GM23338 (cell line): ENCODE measurements at regions not wholly inside any gene's neighbourhood (a gene's known extent, or its start where the extent isn't known, plus 50 kb on each side); places are given as distances from the start of the nearest gene placed in this dataset.

Experiments
- ATAC-seq: fragments of 200-7000 bp; cut with Tn5 transposase; 3 replicates; pipeline ENCODE4 v1.9.1; 2020
- DNase-seq: peaks from one replicate; pipeline ENCODE4 v3.0.0-alpha.2; 2015; ENCODE audit warnings: low spot score
- H2AFZ ChIP-seq: fragments of 200-600 bp; sonication (generic); 2 replicates; pipeline ENCODE4 v1.8.0; 2016; ENCODE audit warnings: antibody characterized with exemption, mild to moderate bottlenecking, moderate library complexity
- H3F3A ChIP-seq: fragments of 200-600 bp; sonication (generic); replicated peaks from 2 replicates; pipeline ENCODE4 v1.8.0; 2017; ENCODE audit warnings: antibody characterized with exemption, mixed run types, low read depth
- H3K27ac ChIP-seq: fragments of 200-600 bp; sonication (generic); 2 replicates; pipeline ENCODE4 v1.6.1; 2016; ENCODE audit warnings: low read depth
- H3K27me3 ChIP-seq: fragments of 200-600 bp; sonication (generic); 2 replicates; pipeline ENCODE4 v1.8.0; 2016; ENCODE audit warnings: mild to moderate bottlenecking, mixed run types, moderate library complexity; ENCODE audit not compliant: insufficient read depth
- H3K36me3 ChIP-seq: fragments of 200-600 bp; sonication (generic); 2 replicates; pipeline ENCODE4 v1.8.0; 2016; ENCODE audit warnings: mild to moderate bottlenecking; ENCODE audit not compliant: insufficient read depth
- H3K4me1 ChIP-seq: fragments of 200-600 bp; sonication (generic); 2 replicates; pipeline ENCODE4 v1.8.0; 2016; ENCODE audit warnings: mild to moderate bottlenecking, moderate library complexity; ENCODE audit not compliant: insufficient read depth
- H3K4me2 ChIP-seq: fragments of 200-600 bp; sonication (generic); 2 replicates; pipeline ENCODE4 v1.7.1; 2017; ENCODE audit warnings: mixed run types
- H3K4me3 ChIP-seq: fragments of 200-600 bp; sonication (generic); 2 replicates; pipeline ENCODE4 v1.6.1; 2016; ENCODE audit warnings: mixed run types
- H3K79me2 ChIP-seq: fragments of 200-600 bp; sonication (generic); replicated peaks from 2 replicates; pipeline ENCODE4 v1.8.0; 2017; ENCODE audit warnings: mild to moderate bottlenecking; ENCODE audit not compliant: insufficient read depth
- H3K9me2 ChIP-seq: fragments of 200-600 bp; sonication (generic); 2 replicates; pipeline ENCODE4 v1.8.0; 2017; ENCODE audit not compliant: insufficient read depth
- H4K20me1 ChIP-seq: fragments of 200-600 bp; sonication (generic); replicated peaks from 2 replicates; pipeline ENCODE4 v1.8.0; 2017; ENCODE audit warnings: mild to moderate bottlenecking; ENCODE audit not compliant: insufficient read depth
- H3K27ac Mint-ChIP-seq: 2 replicates; pipeline ENCODE4 v1.8.0; 2020; ENCODE audit warnings: inconsistent platforms, mild to moderate bottlenecking, moderate library complexity, mixed read lengths
- H3K27me3 Mint-ChIP-seq: 3 replicates; pipeline ENCODE4 v1.8.0; 2022; ENCODE audit warnings: low read depth, mild to moderate bottlenecking, moderate library complexity, mixed read lengths, inconsistent platforms; ENCODE audit not compliant: insufficient read depth, poor library complexity
- H3K36me3 Mint-ChIP-seq: 3 replicates; pipeline ENCODE4 v1.8.0; 2021; ENCODE audit warnings: low read depth, mild to moderate bottlenecking, inconsistent platforms, moderate library complexity, mixed read lengths
- H3K4me1 Mint-ChIP-seq: 3 replicates; pipeline ENCODE4 v1.8.0; 2020; ENCODE audit warnings: mild to moderate bottlenecking, inconsistent platforms, mixed read lengths
- H3K4me3 Mint-ChIP-seq: 3 replicates; pipeline ENCODE4 v1.8.0; 2021; ENCODE audit warnings: moderate library complexity, mild to moderate bottlenecking, inconsistent platforms, mixed read lengths
- H3K9me3 Mint-ChIP-seq: 3 replicates; pipeline ENCODE4 v1.8.0; 2020; ENCODE audit warnings: moderate library complexity, mild to moderate bottlenecking, inconsistent platforms, mixed read lengths
- CREB1 ChIP-seq: fragments of 250-450 bp; sonication (Bioruptor Pico); IDR thresholded peaks from 2 replicates; pipeline ENCODE4 v1.5.0; 2020; ENCODE audit warnings: low read depth, mild to moderate bottlenecking, moderate library complexity
- CTCF ChIP-seq, 2 experiments: fragments of 200-600 bp in 1 of 2; sonication (generic) in 1 of 2; conservative IDR thresholded peaks; 2 replicates each; pipeline versions ENCODE4 v1.5.1 to v1.6.1; 2016 to 2017; ENCODE audit warnings: antibody characterized with exemption in 2 of 2, low read depth in 2 of 2, mild to moderate bottlenecking in 2 of 2, moderate library complexity in 1 of 2
- EZH2phosphoT487 ChIP-seq: fragments of 200-600 bp; sonication (generic); IDR thresholded peaks from one replicate; pipeline ENCODE4 v1.8.1; 2018; ENCODE audit warnings: antibody characterized with exemption; ENCODE audit not compliant: unreplicated experiment
- JUNB ChIP-seq: IDR thresholded peaks from one replicate; pipeline ENCODE4 v1.6.1; 2016; ENCODE audit warnings: antibody characterized with exemption; ENCODE audit not compliant: unreplicated experiment
- POLR2AphosphoS5 ChIP-seq: IDR thresholded peaks from 2 replicates; pipeline ENCODE4 v1.6.1; 2016; ENCODE audit warnings: antibody characterized with exemption, low read depth
- STAT1 ChIP-seq: IDR thresholded peaks from one replicate; pipeline ENCODE4 v1.6.1; 2016; ENCODE audit warnings: antibody characterized with exemption; ENCODE audit not compliant: unreplicated experiment
- ZNF114 ChIP-seq: fragments of 250-450 bp; sonication (Bioruptor Pico); IDR thresholded peaks from 2 replicates; pipeline ENCODE4 v1.5.0; 2020; ENCODE audit warnings: mild to moderate bottlenecking, moderate library complexity

- H3K4me3 Mint-ChIP-seq: no peak overlapping the region
- 0 out of 2 replicates have a peak, but pooled peaks cover 12% of the 10 kb centered on the region for H3K9me2 ChIP-seq
- no peaks in the 10 kb centered on the region; the same call in 2 of the 3 replicates for H3K9me3 Mint-ChIP-seq
- H3K4me2 ChIP-seq: no peak overlapping the region
- no peaks in the 10 kb centered on the region for H3K4me1 Mint-ChIP-seq
- no peaks in the 10 kb centered on the region for H4K20me1 ChIP-seq
- H3K27me3 Mint-ChIP-seq: no peaks in the 10 kb centered on the region
- H3K36me3 Mint-ChIP-seq: no peaks in the 10 kb centered on the region; the same call in 2 of the 3 replicates
- no peaks in the 10 kb centered on the region for H3F3A ChIP-seq
- ATAC-seq (no peak), DNase-seq (no peak)
- H2AFZ ChIP-seq: no peak overlapping the region
- no peaks in the 10 kb centered on the region for H3K4me1 ChIP-seq
- H3K79me2 ChIP-seq: no peaks in the 10 kb centered on the region
- H3K27me3 ChIP-seq: no peaks in the 10 kb centered on the region
- no peak overlapping the region for H3K27ac Mint-ChIP-seq
- no peak for TF ChIP-seq POLR2AphosphoS5
- no peaks in the 10 kb centered on the region for H3K36me3 ChIP-seq
- no peak overlapping the region for H3K27ac ChIP-seq
- H3K4me3 ChIP-seq: no peak overlapping the region
These were observed 99.0 kb downstream of the C12orf75 start for GRCh38 chr12:105429511-105429910.

- no peaks in the 10 kb centered on the region for H3K4me1 Mint-ChIP-seq
- H3K27ac Mint-ChIP-seq: no peak overlapping the region
- H3K4me3 ChIP-seq: no peak overlapping the region
These were observed 101.1 kb downstream of the C12orf75 start for GRCh38 chr12:105431537-105432100.

GRCh38 chr12:105433804-105434203, 103.3 kb downstream of the C12orf75 start:
- Mint-ChIP-seq H3K9me3 (peaks cover 11% of the 10 kb centered on the region), H3K4me3 (no peak overlapping the region), H3K27me3 (peaks cover 2% of the 10 kb centered on the region), H3K36me3 (peaks cover 3% of the 10 kb centered on the region; the same call in 1 of the 3 replicates), H3K4me1 (no peaks in the 10 kb centered on the region), H3K27ac (no peak overlapping the region)
- ATAC-seq (no peak), DNase-seq (no peak)
- H3K4me3 ChIP-seq: no peak overlapping the region
- no peaks in the 10 kb centered on the region for H3F3A ChIP-seq
- H3K27ac ChIP-seq: no peak overlapping the region
- no peak overlapping the region for H3K4me2 ChIP-seq
- TF ChIP-seq POLR2AphosphoS5 (no peak), STAT1 (no peak), JUNB (no peak)
- no peaks in the 10 kb centered on the region for H3K27me3 ChIP-seq
- no peaks in the 10 kb centered on the region for H4K20me1 ChIP-seq
- no peaks in the 10 kb centered on the region for H3K36me3 ChIP-seq
- H3K4me1 ChIP-seq: no peaks in the 10 kb centered on the region
- no peak overlapping the region for H2AFZ ChIP-seq
- 0 out of 2 replicates have a peak, but pooled peaks cover 6% of the 10 kb centered on the region for H3K9me2 ChIP-seq
- H3K79me2 ChIP-seq: no peaks in the 10 kb centered on the region

More at GRCh38 chr12:105431537-105432100, 101.1 kb downstream of the C12orf75 start:
- H3K27me3 ChIP-seq: no peaks in the 10 kb centered on the region
- no peaks in the 10 kb centered on the region for H3K36me3 Mint-ChIP-seq
- H3K4me1 ChIP-seq: no peaks in the 10 kb centered on the region
- TF ChIP-seq ZNF114 (CRISPR knock-in tag) (no peak), CREB1 (no peak), CTCF (conservative IDR thresholded peaks at IDR 0.05; ENCODE audit: low read depth in 2 of 2) (no peak), POLR2AphosphoS5 (no peak), EZH2phosphoT487 (no peak)
- no peak overlapping the region for H2AFZ ChIP-seq
- 0 out of 2 replicates have a peak, but pooled peaks cover 12% of the 10 kb centered on the region for H3K9me2 ChIP-seq
- no peaks in the 10 kb centered on the region for H3K9me3 Mint-ChIP-seq
- no peak overlapping the region for H3K27ac ChIP-seq
- DNase-seq (no peak), ATAC-seq (no peak)
- peaks cover 2% of the 10 kb centered on the region for H3K27me3 Mint-ChIP-seq
- H3F3A ChIP-seq: no peaks in the 10 kb centered on the region
- no peak overlapping the region for H3K4me2 ChIP-seq
- H3K36me3 ChIP-seq: no peaks in the 10 kb centered on the region
- no peaks in the 10 kb centered on the region for H4K20me1 ChIP-seq
- no peaks in the 10 kb centered on the region for H3K79me2 ChIP-seq
- no peak overlapping the region for H3K4me3 Mint-ChIP-seq
